T-helper 17 cell (primary cell): ENCODE measurements at regions not wholly inside any gene's neighbourhood (a gene's known extent, or its start where the extent isn't known, plus 50 kb on each side); places are given as distances from the start of the nearest gene placed in this dataset.
"Not testable (repeated sequence)": the region's sequence is repeated elsewhere in the genome, so short reads cannot be mapped to it uniquely, and the experiment has no call there.

ENCODE experiments used
- ATAC-seq: fragments of 150-1000 bp; cut with Tn5 transposase; 2 replicates; pipeline ENCODE4 v1.10.0; 2021; ENCODE audit warnings: mild to moderate bottlenecking, moderate library complexity
- DNase-seq, 3 donors: peaks; one replicate each; pipeline versions ENCODE4 v3.0.0 to v3.0.0-alpha.2; 2020 to 2021
- H3K9me3 ChIP-seq: one replicate; pipeline ENCODE4 v1.7.0; 2013; ENCODE audit warnings: low read length, mild to moderate bottlenecking; ENCODE audit not compliant: control insufficient read depth, poor library complexity, severe bottlenecking
- H3K27ac Mint-ChIP-seq: one replicate; pipeline ENCODE4 v1.8.0; 2022; ENCODE audit warnings: mild to moderate bottlenecking, moderate library complexity, mixed read lengths
- H3K27me3 Mint-ChIP-seq: one replicate; pipeline ENCODE4 v1.8.0; 2022; ENCODE audit warnings: mixed read lengths
- H3K36me3 Mint-ChIP-seq: one replicate; pipeline ENCODE4 v1.8.0; 2022; ENCODE audit warnings: low read depth, mixed read lengths
- H3K4me1 Mint-ChIP-seq: one replicate; pipeline ENCODE4 v1.8.0; 2022; ENCODE audit warnings: mild to moderate bottlenecking, mixed read lengths
- H3K4me3 Mint-ChIP-seq: one replicate; pipeline ENCODE4 v1.8.0; 2022; ENCODE audit warnings: mild to moderate bottlenecking, moderate library complexity, mixed read lengths

GRCh38 chr12:113722747-113723146 is 243.4 kb downstream of the RBM19 start:
- no peaks in the 10 kb centered on the region for H3K4me1 Mint-ChIP-seq
- no peaks in the 10 kb centered on the region for H3K36me3 Mint-ChIP-seq
- no peak for DNase-seq
- peaks cover 18% of the 10 kb centered on the region for H3K27me3 Mint-ChIP-seq
- H3K4me3 Mint-ChIP-seq: no peak overlapping the region
- ATAC-seq: no peak
- H3K27ac Mint-ChIP-seq: no peak overlapping the region
- H3K9me3 ChIP-seq: no peaks in the 10 kb centered on the region

GRCh38 chr12:113720629-113721028 is 245.5 kb downstream of the RBM19 start:
- no peaks in the 10 kb centered on the region for H3K36me3 Mint-ChIP-seq
- H3K9me3 ChIP-seq: no peaks in the 10 kb centered on the region
- ATAC-seq (no peak), DNase-seq (no peak)
- no peak overlapping the region for H3K27ac Mint-ChIP-seq
- H3K27me3 Mint-ChIP-seq: peaks cover 18% of the 10 kb centered on the region
- H3K4me3 Mint-ChIP-seq: no peak overlapping the region
- no peaks in the 10 kb centered on the region for H3K4me1 Mint-ChIP-seq

GRCh38 chr12:113719911-113720591 is 246.1 kb downstream of the RBM19 start:
- no peak for ATAC-seq
- no peaks in the 10 kb centered on the region for H3K9me3 ChIP-seq
- Mint-ChIP-seq H3K36me3 (no peaks in the 10 kb centered on the region), H3K4me1 (no peaks in the 10 kb centered on the region), H3K4me3 (no peak overlapping the region), H3K27me3 (peaks cover 18% of the 10 kb centered on the region), H3K27ac (no peak overlapping the region)
- DNase-seq: no peak

GRCh38 chr12:113713156-113713555 is 241.5 kb upstream of the LHX5 start:
- Mint-ChIP-seq H3K27ac (no peak overlapping the region), H3K36me3 (no peaks in the 10 kb centered on the region), H3K27me3 (peaks cover 6% of the 10 kb centered on the region), H3K4me1 (no peaks in the 10 kb centered on the region), H3K4me3 (no peak overlapping the region)
- no peaks in the 10 kb centered on the region for H3K9me3 ChIP-seq
- DNase-seq (no peak), ATAC-seq (no peak)

GRCh38 chr12:113712481-113712880 is 240.8 kb upstream of the LHX5 start:
- Mint-ChIP-seq H3K27me3 (peaks cover 8% of the 10 kb centered on the region), H3K4me3 (no peak overlapping the region), H3K4me1 (no peaks in the 10 kb centered on the region), H3K36me3 (no peaks in the 10 kb centered on the region), H3K27ac (no peak overlapping the region)
- ATAC-seq (no peak), DNase-seq (no peak)
- no peaks in the 10 kb centered on the region for H3K9me3 ChIP-seq

GRCh38 chr12:113710216-113710615 is 238.5 kb upstream of the LHX5 start:
- ATAC-seq (no peak), DNase-seq (no peak)
- H3K36me3 Mint-ChIP-seq: no peaks in the 10 kb centered on the region
- H3K9me3 ChIP-seq: no peaks in the 10 kb centered on the region
- H3K27ac Mint-ChIP-seq: no peak overlapping the region
- no peak overlapping the region for H3K4me3 Mint-ChIP-seq
- H3K27me3 Mint-ChIP-seq: peaks cover 23% of the 10 kb centered on the region
- H3K4me1 Mint-ChIP-seq: no peaks in the 10 kb centered on the region

- no peaks in the 10 kb centered on the region for H3K9me3 ChIP-seq
- Mint-ChIP-seq H3K27me3 (peaks cover 25% of the 10 kb centered on the region), H3K4me3 (no peak overlapping the region), H3K27ac (no peak overlapping the region), H3K4me1 (no peaks in the 10 kb centered on the region), H3K36me3 (no peaks in the 10 kb centered on the region)
- no peak for ATAC-seq
- no peak for DNase-seq
These were observed 237.8 kb upstream of the LHX5 start for GRCh38 chr12:113709456-113709855.

- DNase-seq (no peak), ATAC-seq (no peak)
These were observed 231.2 kb upstream of the LHX5 start for GRCh38 chr12:113702836-113703235.

GRCh38 chr12:113702276-113702675 is 230.6 kb upstream of the LHX5 start:
- DNase-seq: no peak
- Mint-ChIP-seq H3K27me3 (peaks cover 28% of the 10 kb centered on the region), H3K27ac (no peak overlapping the region), H3K4me3 (no peak overlapping the region), H3K4me1 (no peaks in the 10 kb centered on the region), H3K36me3 (no peaks in the 10 kb centered on the region)
- no peaks in the 10 kb centered on the region for H3K9me3 ChIP-seq
- ATAC-seq: no peak

More at GRCh38 chr12:113702836-113703235, 231.2 kb upstream of the LHX5 start:
- H3K4me1 Mint-ChIP-seq: no peaks in the 10 kb centered on the region
- peaks cover 28% of the 10 kb centered on the region for H3K27me3 Mint-ChIP-seq
- no peaks in the 10 kb centered on the region for H3K36me3 Mint-ChIP-seq
- no peak overlapping the region for H3K4me3 Mint-ChIP-seq
- no peaks in the 10 kb centered on the region for H3K9me3 ChIP-seq
- H3K27ac Mint-ChIP-seq: no peak overlapping the region

GRCh38 chr12:113700943-113701342 is 229.3 kb upstream of the LHX5 start:
- H3K4me3 Mint-ChIP-seq: no peak overlapping the region
- H3K36me3 Mint-ChIP-seq: no peaks in the 10 kb centered on the region
- H3K27ac Mint-ChIP-seq: no peak overlapping the region
- peaks cover 27% of the 10 kb centered on the region for H3K27me3 Mint-ChIP-seq
- DNase-seq (no peak), ATAC-seq (no peak)
- no peaks in the 10 kb centered on the region for H3K9me3 ChIP-seq
- H3K4me1 Mint-ChIP-seq: no peaks in the 10 kb centered on the region

GRCh38 chr12:113699984-113700383 is 228.3 kb upstream of the LHX5 start:
- peaks cover 26% of the 10 kb centered on the region for H3K27me3 Mint-ChIP-seq

GRCh38 chr12:113698510-113698858 is 226.8 kb upstream of the LHX5 start:
- Mint-ChIP-seq H3K4me3 (no peak overlapping the region), H3K4me1 (no peaks in the 10 kb centered on the region), H3K27ac (no peak overlapping the region), H3K27me3 (peaks cover 35% of the 10 kb centered on the region), H3K36me3 (no peaks in the 10 kb centered on the region)
- no peak for ATAC-seq
- no peak for DNase-seq
- H3K9me3 ChIP-seq: no peaks in the 10 kb centered on the region

More at GRCh38 chr12:113699984-113700383, 228.3 kb upstream of the LHX5 start:
- H3K4me1 Mint-ChIP-seq, DNase-seq, H3K4me3 Mint-ChIP-seq, ATAC-seq, H3K9me3 ChIP-seq, H3K27ac Mint-ChIP-seq, H3K36me3 Mint-ChIP-seq: not testable (repeated sequence)

- no peak overlapping the region for H3K27ac Mint-ChIP-seq
- peaks cover 41% of the 10 kb centered on the region for H3K27me3 Mint-ChIP-seq
- no peaks in the 10 kb centered on the region for H3K4me1 Mint-ChIP-seq
- no peak for DNase-seq
- H3K4me3 Mint-ChIP-seq: no peak overlapping the region
- no peaks in the 10 kb centered on the region for H3K36me3 Mint-ChIP-seq
- ATAC-seq: no peak
- no peaks in the 10 kb centered on the region for H3K9me3 ChIP-seq
These were observed 226.2 kb upstream of the LHX5 start for GRCh38 chr12:113697651-113698509.

GRCh38 chr12:113697104-113697503 is 225.4 kb upstream of the LHX5 start:
- ATAC-seq: no peak
- Mint-ChIP-seq H3K27me3 (peaks cover 42% of the 10 kb centered on the region), H3K27ac (no peak overlapping the region), H3K4me1 (no peaks in the 10 kb centered on the region), H3K36me3 (no peaks in the 10 kb centered on the region), H3K4me3 (no peak overlapping the region)
- H3K9me3 ChIP-seq: no peaks in the 10 kb centered on the region
- DNase-seq: no peak
